ENCODE measurements at regions not wholly inside any gene's neighbourhood (a gene's known extent, or its start where the extent isn't known, plus 50 kb on each side); places are given as distances from the start of the nearest gene placed in this dataset.
"Not testable (repeated sequence)": the region's sequence is repeated elsewhere in the genome, so short reads cannot be mapped to it uniquely, and the experiment has no call there.

GRCh38 chr3:174462916-174463315 is 396.2 kb upstream of the NAALADL2 start:
- DNase-seq: no peak

- DNase-seq: no peak
These were observed 394.0 kb upstream of the NAALADL2 start for GRCh38 chr3:174465177-174465576.

GRCh38 chr3:174466471-174467054 is 392.6 kb upstream of the NAALADL2 start:
- DNase-seq: no peak

DNA sequence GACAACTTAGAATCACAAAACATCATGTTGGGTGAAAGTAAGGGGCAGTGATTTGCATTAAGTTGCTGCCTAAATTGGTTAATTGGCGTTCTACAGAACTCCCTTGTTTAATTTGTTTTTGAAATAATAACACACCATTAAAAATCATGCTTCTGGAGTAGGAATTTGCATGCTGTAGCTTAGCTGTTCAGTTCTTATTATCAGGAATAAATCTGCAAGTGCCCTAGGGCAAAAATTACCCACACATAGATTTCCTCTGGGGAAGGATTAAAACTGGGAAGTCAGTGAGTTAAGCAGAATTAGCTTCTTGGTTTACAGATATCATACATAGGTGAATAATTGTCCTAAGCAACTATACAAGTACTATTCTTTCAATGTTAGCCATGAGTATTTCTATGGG is 381.6 kb upstream of the NAALADL2 start:
- no peak for DNase-seq

DNA sequence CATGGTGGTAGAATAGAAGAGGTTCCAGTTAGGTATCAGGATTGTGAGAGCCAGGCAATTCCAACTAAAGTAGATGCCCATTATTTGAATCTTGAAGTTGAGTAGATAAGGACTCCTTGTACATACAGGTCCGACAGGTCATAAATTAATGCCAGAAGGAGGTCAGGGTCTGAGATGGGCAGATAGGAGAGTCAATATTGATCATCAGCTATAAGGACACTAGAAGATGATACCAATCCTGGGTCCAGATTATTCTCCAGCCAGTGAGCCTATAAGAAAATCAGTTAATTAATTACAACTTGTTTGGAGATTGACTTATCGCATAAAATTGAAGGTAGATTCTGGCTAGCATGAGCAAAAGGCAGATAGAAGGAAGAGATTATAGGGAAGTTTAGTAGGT is 378.4 kb upstream of the NAALADL2 start:
- DNase-seq: no peak

GRCh38 chr3:174482541-174482940 is 376.6 kb upstream of the NAALADL2 start:
- no peak for DNase-seq

GRCh38 chr3:174483254-174483653 is 375.9 kb upstream of the NAALADL2 start:
- DNase-seq: no peak

GRCh38 chr3:174483856-174484255 is 375.3 kb upstream of the NAALADL2 start:
- not testable (repeated sequence) for DNase-seq

DNA sequence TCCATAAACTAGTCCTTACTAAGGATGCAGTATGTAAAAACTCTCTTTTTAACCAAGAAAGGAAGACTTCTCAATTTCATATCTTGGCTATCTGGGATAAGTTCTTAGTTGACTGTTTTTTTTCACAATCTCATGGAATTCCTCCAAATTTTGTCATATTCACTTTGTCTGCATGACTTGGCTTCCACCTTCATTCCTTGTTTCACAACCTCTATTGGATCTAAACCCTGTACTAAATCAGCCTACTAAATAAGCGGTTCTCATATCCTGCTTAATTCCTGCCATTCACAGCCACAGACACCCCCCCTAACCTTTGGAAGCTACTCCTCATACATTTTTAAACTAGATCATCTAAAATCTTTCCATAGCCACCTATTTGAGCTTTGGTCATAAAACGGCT is 370.6 kb upstream of the NAALADL2 start:
- DNase-seq: no peak

GRCh38 chr3:174495311-174495710 is 363.8 kb upstream of the NAALADL2 start:
- no peak for DNase-seq

- DNase-seq: no peak
These were observed 363.2 kb upstream of the NAALADL2 start for GRCh38 chr3:174495928-174496327.

DNA sequence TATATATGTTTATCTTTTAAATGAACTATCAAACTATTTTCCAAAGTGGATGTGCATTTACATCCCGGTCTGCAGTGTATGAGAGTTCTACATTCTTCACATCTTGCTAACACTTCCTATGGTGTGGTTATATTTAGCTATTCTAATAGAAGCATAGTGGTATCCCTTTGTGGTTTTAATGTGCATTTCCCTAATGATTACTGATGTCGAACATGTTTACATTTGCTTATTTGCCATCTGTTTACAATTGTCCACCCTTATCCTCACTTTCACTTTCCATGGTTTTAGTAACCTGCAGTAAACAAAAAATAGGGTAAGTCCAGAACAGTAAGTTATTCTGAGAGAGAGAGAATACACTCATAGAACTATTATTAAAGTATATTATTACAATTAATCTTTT is 360.5 kb upstream of the NAALADL2 start:
- DNase-seq: no peak

- no peak for DNase-seq
These were observed 353.9 kb upstream of the NAALADL2 start for GRCh38 chr3:174505266-174505665.

GRCh38 chr3:174524203-174524602 is 334.9 kb upstream of the NAALADL2 start:
- no peak for DNase-seq

GRCh38 chr3:174529298-174529697 is 329.8 kb upstream of the NAALADL2 start:
- DNase-seq: no peak

DNA sequence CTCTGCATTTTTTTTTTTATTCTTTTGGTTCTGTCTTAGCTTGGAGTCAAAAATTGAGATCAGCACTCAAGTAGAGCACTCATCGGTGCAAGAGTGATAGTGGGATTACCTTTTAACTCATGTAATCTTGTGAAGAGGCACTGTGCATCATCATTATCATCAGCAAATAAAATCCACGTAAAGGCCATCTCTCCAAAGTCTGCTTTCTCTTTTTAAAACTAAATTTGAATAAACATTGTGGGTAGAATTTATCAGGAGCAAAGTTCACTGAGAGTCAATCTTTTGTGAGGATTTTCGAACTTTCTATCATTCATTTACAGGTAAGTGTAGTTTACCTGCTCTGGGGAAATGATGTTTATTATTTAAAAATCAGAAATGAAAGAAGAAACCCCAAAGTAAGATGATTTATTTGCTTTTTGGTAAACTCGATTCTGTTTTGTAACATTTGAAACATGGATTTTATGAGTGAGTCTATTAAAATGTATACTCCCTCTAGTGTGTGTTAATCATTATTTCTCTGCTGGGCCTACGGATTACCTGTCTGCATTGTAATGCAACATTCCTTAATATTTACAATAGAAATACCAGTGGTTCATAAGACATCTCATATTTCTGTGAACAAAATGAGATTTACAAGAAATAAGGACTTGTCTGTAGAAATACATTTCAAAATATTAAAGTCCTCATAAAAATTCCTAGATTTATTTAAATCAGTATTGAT is 327.7 kb upstream of the NAALADL2 start:
- DNase-seq: no peak

DNA sequence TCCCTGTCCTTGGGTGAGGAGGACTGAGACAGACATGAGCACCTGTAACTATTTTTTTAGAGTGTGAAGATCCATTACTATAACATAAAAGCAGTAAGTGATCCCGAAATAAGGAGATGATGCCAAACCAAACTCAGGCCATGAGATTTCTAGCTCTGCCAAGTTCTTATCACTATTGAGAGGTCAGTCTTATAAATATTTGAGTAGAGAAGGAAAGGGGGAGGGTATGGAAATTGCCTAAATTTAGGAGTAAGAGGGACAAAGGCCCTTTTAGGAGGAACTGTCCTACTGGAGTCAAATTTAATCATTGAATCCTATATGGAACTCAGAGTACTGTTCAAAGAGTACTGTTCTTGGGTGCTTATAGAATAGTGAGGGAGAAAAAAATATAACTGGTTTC is 326.9 kb upstream of the NAALADL2 start:
- no peak for DNase-seq

- DNase-seq: no peak
These were observed 326.4 kb upstream of the NAALADL2 start for GRCh38 chr3:174532776-174533175.

- no peak for DNase-seq
These were observed 325.8 kb upstream of the NAALADL2 start for GRCh38 chr3:174533286-174533685.

DNA sequence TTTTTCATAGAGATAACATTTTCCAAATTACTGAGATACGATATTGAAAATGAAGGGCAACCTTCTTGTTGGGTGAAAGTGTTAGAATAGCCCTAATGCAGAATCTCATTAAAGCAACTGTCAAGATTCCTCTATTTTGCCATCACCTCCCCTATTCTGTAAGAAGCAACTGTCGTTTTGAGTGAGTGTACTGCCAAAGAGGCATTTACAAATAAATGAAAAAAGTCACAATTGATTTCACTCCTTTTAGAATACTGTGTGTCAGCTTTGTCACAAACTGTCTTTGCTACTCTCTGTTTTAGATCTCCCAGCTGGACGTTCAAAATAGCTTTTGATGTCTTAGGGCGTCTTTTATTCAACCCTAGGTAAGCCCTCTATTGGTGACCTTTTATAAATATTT is 322.8 kb upstream of the NAALADL2 start:
- no peak for DNase-seq

DNA sequence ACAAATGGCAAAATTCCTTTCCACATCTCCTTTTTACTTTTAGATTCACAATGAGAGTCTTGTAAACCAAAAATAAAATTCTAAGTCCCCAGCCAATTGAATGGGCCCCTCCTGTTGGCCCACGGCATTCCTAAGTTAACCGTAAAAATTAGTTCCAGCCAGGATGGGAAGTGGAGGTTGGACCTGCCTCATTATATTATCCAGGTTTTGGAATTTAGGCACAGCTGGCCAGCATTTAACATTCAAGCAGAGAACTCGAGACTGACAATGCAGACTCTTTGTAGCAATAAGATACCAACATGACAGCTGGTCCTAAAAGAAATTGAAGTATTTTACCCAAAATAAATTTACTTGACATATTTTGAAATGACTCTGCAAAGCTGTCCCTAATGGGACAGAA is 321.0 kb upstream of the NAALADL2 start:
- DNase-seq: no peak

DNA sequence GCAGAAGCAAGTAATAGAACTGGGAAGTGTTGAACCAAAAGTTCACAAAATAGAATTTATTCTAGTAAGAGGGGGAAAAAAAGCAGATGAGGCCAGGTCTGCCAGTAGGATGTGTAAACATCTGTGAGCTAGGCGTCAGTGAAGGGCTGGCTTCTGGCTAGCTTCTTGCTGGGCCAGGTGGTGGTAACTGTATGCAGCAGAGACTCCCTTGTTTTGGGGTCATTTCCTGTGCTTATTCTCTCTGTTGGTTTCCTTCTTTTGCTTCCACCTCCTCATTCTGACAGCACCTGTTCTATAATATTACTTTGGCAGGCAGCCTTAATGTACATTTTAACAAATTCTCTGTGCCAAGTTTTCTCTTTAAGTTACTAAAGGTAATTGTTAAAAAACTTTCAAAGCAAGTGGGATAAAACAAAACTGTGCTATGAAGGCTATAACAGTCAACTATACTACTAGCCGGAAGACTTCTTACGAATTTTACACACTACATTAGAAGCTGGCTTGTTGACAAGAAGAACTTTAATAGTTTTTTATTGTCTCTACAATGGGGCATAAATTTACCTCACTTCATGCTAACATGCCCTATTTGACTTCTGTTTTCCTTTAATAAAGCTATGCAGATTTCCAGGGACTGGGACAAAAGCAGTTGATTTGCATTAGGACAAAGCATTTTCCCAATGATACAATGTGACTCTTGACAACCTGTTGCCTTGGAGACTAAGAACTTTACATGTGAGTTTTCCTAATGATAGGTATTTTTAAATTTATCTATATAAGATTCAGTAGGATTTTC is 318.8 kb upstream of the NAALADL2 start:
- no peak for DNase-seq

DNA sequence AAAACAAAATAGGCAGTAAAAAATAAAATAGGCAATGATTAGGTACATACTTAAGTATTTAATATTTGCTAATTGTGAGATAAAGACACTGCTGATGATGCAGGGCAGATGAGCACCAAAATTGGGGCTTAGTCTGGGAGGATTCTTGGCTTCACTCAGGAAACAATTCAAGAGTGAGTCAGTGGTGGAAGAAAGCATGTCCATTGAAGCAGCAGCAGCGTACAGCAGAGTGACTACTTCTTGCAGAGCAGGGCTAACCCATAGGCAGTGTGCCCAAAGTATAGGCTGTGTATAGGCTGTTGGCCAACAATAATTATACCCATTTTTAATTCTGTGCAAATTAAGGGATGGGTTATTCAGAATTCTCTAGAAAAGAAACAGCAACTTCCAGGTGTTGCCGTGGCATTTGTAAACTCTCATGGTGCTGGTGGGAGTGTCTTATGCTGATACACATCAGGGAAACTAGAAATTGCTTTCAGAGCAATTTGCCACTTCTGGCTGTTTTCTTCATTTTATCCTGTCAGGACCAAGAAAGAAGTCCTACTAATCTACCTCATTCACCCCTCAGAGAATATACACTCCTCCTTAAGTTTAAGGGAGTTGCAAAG is 317.3 kb upstream of the NAALADL2 start:
- no peak for DNase-seq

Measured in CD4-positive, alpha-beta T cell treated with Interleukin-12 subunit alpha and Interleukin-12 subunit beta, for 1 hour (primary cell).